ENCODE measurements at regions not wholly inside any gene's neighbourhood (a gene's known extent, or its start where the extent isn't known, plus 50 kb on each side); places are given as distances from the start of the nearest gene placed in this dataset.
A peak's percentile ranks its signal among the peaks of the same experiment; 100 is the strongest.

GRCh38 chr6:140671926-140672325, 1297.5 kb upstream of the CITED2 start:
- TF ChIP-seq CTCF (IDR thresholded peaks at IDR 0.05): peak in 1 of 6 experiments; percentile 35
- TF ChIP-seq POLR2A (IDR thresholded peaks at IDR 0.05): no peak
